HG03280 (cell line): ENCODE measurements at regions not wholly inside any gene's neighbourhood (a gene's known extent, or its start where the extent isn't known, plus 50 kb on each side); places are given as distances from the start of the nearest gene placed in this dataset.

Experiments used
- ATAC-seq: cut with Tn5 transposase; IDR thresholded peaks from one replicate; pipeline ENCODE4 v1.9.1; 2021; ENCODE audit warnings: mild to moderate bottlenecking, moderate library complexity; ENCODE audit not compliant: unreplicated experiment

DNA sequence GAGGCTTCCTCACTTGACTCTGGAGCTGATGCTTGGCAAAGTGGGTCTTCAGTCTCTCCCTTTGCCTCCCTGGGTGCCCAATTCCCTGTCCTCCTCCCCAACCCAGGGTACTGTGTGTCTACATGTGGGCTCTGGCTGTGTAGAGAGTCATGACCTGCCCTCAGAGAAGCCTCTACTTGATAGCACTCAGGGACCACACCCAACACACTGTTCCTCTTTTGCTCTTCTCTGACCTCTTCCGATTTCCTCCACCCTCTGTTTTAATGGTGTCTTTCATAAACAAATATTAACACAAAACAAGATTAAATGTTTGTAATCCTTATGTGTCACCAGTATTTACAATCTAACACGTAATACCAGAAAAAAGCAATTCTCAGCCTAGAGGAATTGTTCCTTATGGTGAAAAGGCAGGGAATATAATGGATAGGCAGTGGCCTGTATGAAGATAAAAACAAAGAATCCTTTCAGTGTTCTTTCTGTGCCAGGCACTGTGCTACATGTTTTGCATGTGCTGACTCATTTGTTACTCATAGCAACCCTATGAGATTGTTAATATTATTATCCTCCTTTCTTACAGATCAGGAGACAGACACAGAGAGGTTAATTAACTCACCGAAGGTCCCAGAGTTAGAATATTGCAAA lies 58.2 kb downstream of the HSD3B1 start:
- peak; percentile 75 for ATAC-seq

- ATAC-seq: no peak
These were observed 62.1 kb downstream of the HSD3B1 start for GRCh38 chr1:119569095-119569494.
